ENCODE measurements at regions not wholly inside any gene's neighbourhood (a gene's known extent, or its start where the extent isn't known, plus 50 kb on each side); places are given as distances from the start of the nearest gene placed in this dataset.
A peak's percentile ranks its signal among the peaks of the same experiment; 100 is the strongest.

DNA sequence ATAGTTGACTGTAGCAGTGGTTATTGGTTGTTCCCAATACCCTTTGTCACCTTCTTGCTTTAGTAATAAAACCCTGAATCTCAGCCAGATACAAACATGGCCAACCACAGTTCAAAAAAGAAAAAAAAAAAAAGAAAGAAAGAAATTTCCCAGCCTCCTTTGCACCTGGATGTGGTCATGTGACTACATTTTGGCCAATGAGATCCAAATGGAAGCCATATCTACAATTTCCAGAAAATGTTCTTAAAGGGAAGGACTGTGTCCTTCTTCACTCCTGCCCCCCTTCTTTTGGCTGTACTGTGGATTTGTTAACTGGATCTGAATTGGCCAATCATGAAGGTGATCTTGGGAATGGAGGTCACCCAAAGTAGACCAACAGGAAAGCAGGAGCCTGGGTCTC, 141.9 kb downstream of the SOX9 start:
- no peak for DNase-seq

DNA sequence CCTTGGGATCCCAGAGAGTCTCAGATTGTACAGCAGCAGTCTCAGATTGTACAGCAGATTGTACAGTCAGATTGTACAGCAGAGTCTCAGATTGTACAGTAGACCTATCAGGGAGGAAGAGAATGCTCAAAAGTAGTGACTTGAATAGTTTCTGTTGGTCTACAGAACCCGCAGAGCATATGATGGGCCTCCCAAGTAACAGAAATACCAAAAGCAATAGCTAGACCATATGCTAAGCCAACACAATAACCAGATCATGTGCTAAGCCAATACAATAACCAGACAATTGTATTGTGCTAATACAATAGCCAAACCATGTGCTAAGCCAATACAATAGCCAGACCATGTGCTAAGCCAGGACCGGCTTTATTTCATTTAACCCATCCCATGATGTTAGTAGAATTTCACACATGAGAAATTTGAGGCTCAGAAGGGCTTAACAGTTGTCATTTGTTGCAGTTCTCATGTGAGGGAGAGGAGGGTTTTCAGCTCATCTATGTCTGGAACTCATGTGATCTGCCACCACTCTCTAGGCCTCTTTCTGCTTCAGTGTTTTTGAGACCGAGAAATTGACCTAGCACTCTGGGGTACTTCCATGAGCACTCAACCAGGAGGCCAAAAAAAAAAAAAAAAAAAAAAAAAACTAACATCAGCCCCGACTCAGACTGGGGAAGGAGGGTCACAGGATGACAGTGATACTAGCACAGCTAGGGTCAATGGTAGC, 144.0 kb downstream of the SOX9 start:
- no peak for DNase-seq

DNA sequence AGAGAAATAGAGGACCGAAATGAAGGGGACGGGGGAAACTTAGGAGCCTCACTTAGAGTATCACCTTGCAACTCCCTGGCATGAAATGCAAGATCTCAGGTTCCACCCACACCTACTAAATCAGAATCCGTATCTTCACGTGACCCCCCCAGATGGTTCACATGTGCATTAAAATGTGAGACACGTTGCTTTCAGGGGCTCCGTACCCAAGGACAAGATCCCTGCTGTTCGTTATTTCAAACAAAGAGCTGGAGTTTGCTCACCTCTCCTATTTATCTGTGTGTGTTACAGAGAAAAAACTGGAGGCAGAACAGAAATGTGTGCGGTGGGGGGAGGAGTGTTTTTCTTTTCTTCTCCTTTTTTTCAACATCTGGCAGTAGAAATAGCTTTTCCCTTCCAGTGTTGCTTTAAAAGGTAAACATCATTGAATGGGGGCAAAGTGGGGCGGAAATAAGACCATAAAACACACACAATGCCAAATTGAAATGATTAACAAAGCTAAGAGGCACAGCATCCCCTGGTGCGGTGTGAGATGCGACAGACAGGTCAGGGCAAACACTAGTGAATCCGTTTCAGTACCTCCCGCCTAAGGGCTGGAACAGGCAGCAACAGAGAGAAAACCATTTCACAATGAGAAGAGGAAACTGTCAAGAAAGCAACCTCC, 145.4 kb downstream of the SOX9 start:
- DNase-seq = peak; percentile 48

DNA sequence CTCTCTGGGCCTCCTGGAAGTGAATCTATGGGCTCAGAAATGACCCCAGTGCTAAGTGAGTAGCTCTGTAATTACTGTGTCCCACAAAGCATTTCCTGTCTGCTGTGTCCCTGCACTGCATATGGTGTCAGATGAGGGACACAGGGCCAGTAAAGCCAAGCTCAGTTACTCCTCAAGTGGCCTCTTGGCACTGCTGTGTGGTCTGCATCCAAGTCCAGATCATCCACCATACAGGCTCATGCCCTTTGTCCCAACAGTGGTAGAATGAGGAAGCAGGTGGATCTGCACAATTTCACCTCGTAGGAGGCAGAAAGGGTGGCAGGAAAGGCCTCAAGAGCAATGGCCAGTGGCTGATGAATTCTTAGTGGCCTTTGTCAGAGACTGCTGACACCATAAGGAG, 146.8 kb downstream of the SOX9 start:
- DNase-seq = no peak

DNA sequence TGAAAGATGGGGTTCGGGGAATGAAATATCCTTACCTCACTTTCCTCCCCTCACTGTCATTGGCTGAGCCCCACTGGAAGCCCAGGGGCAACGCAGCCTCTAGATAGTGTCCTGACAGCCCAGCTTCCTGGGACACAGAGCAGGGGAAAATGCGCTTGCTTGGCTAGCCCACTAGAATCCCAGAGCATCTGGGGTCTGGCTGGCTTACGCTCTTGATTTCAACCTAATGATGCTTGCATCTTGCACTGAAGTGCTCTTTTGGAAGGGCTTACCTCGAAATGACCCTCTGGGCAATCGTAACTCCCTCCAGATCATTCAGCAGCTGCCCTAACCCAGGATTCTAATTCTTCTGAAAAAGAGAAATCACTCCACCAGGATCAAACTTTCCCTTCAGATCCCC, 147.6 kb downstream of the SOX9 start:
- no peak for DNase-seq

DNA sequence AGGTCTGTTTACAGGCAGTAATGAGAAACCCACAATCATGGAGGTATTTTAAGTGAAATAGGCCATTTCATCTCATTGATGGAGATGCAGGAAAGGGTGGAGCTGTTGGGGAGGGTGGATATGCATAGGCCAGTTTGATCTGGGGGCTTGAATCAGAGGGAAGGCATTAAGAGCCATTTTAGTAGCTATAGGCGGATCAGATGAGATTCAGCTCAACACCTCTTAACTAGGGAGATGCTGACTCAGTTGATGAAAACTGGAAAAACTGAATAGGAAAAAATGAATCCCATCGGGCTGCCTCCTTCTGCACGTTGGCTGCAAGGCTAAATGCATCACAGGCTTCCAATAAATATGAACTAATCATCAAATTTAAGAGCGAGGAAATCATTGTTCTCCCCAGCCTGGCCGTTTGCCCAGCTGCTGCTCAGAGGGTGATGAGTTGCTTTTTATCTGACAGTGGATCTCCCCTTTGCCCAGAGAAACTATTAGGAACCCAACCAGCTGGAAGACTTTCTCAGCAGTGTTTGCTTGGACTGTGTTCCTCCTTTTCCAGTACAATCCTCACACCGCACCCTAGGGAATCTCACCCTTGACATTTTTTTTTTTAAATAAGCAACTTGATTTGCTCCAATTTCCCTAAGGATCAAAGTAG, 149.6 kb downstream of the SOX9 start:
- peak; percentile 63 for DNase-seq

DNA sequence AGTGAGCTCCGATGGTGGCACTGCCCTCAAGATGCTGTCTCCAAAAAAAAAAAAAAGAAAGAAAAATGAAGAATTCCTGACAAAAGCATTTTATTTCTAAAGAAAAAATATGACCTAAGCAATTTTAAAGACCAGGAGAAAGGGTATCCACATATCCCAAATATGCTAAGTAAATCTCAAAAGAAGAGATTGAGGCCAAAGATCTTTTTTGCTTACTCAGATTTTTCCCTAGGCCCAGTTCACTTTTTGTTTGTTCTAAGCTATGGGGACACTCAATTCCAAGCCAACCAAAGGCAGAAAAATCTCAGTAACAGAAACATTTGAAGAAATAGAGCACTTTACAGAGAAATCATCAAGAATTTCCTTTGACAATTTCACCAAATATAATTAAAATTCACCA, 150.8 kb downstream of the SOX9 start:
- no peak for DNase-seq

DNA sequence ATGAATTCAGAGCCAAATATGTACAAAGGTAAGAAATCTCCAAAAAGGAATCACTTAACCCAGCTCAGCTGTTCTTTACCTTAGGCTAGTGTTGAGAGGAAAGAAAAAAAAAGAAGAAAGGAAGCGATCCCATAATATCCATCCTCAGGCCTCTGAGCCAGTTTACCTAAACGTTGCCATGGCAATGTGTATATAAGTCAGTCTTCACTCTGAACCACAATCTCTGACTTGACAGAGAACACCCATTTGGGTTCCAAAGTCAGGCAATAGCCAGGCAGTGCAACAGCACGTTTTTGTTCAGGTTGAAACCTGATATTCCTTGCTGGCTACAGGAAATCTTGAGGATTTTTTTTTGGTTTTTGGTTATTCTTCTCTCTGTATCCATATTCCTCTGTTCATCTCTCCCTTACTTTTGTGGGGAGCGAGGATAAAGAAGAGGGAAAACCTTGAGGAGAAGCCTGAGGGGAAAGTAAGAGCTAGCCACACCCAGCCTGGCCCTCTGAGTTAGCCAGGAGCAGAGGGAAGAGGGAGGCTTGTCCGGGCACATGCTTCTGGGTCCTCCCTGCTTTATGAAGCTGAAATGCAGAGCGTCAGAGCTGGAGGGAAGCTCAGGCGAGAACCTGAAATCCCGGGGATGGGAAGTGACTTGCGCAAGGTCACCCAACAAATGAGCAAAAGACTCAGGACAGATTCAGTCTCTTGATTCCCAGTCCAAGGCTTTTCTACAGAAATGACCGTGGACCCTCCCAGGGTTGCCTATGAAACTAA, 152.7 kb downstream of the SOX9 start:
- peak; percentile 44 for DNase-seq

DNA sequence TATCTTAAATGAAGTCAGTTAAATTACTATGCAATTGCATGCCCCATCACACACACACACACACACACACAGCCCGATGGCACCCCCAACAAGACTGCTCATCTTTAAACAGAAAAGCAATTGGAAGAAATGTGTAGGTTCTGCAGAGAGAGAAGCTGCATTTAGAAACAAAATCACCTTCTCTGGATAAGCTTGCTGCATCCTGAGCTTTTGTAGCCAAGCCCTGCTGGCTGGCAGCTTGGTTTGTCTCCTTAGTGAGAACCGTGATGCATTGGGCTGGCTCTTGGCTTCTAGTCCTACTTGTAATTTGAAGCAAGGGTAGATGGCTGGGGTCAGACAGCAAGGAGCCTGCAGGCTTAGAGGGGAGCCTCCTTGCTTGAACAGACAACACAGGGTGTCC, 153.8 kb downstream of the SOX9 start:
- DNase-seq = no peak

DNA sequence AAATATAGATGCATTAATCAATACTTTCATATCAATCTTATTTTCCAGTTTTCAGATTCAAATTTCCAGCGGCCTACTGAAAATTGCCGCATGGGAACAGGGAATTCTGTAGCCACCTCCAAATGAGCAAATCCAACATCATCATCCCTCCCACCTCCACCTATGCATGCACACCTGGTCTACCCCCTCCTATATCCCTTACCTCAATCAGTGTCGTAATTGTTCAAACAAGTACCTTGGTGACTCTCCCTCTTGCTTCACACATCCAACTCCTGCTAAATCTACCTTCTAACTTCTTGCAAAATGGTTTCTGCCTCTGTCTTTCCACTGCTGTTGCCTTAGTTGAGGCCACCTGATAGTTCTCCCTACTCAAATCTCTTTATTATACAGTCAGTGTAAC, 160.1 kb downstream of the SOX9 start:
- DNase-seq = no peak

DNA sequence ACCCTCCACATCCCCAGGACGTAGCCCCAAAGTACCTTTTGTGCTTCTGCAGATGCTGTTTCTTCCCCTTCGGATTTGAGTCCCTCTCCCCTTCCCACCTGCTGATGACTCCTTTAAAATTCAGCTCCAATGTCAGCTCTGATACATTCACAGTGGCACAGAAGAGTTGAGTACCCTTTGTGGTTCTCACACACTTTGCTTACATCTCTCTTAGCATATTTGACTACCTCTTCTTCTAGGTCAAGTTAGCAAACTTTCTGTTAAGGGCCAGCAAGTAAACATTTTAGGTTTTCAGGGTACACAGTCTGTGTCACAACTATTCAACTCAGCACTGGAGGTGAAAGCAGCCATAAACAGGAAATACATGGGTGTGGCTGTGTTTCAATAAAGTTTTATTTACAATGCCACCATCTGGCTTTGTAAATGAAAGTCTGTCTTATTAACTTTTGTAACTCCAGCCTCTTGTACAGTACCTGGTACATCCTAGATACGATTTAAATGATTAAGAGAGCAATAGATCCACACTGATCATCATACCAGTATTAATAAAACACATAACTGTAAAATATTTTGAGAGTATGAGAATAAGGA, 161.7 kb downstream of the SOX9 start:
- DNase-seq = no peak

DNA sequence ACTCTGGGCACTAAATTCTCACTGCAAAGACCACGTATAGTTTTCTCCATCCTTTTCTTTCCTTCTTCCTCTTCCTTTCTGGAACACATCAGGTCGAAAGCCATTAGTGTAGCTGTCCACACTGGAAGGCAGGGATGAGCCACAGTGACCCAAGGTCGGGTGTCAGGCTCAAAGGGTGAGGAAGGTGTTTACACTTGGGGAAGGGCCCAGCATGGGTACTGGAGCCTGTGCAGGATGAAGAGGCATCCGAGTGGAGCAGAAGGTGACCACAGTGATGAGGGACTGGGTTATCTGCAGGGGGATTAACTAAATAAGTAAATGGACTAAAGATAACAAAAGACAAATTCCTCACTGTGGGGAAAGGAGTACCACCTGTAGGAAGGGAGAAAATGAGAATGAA, 164.0 kb downstream of the SOX9 start:
- DNase-seq = no peak

DNA sequence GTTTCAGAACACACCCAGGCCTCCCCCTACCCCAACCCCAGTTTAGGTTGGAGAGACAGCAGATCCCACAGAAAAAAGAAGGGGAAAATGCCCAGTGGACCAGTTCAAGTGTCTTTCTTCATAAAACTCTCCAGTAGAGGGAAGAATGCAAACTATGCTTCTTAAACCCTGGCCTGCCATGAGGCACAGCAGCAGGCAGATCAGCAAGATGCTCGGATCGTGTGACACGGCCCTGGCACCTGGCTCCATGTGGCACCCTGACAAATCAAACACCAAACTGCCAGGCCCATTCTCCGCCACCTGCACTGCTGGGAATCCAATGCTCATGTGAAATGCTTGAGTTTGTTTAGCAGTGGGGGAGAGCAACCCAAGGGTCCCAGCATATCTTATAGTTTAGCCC, 166.8 kb downstream of the SOX9 start:
- DNase-seq = no peak

DNA sequence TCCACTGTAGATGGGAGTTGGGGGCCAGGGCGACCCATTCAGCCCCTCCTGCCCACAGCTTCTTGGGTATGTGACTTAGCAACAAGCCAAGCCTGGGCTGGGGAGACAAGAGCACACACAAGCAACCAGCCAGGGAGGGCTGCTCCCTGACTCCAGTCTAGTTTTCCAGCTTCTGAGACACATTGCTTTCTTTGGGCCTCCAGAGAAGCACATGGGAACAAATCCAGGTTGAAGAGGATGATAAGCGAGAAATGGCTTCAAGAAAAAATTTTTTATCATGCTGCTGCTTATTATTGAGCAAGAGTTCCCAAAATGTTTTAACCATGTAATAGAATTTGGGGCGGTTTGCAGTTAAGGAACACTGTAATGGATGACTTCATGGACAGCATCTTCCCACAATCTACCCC, 173.7 kb downstream of the SOX9 start:
- no peak for DNase-seq

DNA sequence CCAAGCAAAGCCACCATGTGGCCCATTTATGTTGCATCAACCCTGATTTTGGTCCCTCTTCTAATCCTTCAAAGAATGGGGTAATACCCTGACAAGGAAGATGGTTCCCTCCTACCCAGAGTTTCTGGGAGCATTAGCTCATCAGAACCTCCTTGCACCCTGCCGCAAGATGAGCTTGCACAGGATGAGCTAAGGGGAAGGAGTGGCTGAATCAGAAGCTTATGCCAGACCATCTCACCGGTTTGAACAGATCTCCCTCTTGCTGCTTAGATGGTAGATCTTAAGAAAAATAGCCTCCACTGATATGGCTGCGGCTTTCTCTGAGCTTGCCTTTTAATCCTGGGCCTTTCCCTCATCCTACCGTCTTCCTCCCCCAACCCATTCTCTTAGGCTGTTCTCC, 175.1 kb downstream of the SOX9 start:
- DNase-seq = no peak

DNA sequence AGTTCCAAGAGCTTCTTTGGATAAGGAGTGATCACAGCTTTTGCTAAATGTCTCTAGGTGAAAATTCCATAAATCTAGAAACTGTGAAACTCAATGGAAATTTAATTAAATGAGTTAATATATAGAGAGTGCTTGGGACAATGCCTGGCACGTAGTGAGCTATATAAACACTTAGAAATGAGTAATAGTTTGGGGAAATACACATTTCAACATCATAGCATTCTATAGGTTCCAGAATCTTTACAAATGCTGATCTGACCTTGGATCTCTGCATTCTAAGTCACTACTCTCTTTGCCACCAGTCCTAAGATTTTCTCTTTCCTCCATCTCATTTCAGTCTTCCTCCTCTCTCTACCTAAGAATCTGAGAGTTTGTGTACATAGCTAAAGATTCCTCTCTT, 175.6 kb downstream of the SOX9 start:
- no peak for DNase-seq

DNA sequence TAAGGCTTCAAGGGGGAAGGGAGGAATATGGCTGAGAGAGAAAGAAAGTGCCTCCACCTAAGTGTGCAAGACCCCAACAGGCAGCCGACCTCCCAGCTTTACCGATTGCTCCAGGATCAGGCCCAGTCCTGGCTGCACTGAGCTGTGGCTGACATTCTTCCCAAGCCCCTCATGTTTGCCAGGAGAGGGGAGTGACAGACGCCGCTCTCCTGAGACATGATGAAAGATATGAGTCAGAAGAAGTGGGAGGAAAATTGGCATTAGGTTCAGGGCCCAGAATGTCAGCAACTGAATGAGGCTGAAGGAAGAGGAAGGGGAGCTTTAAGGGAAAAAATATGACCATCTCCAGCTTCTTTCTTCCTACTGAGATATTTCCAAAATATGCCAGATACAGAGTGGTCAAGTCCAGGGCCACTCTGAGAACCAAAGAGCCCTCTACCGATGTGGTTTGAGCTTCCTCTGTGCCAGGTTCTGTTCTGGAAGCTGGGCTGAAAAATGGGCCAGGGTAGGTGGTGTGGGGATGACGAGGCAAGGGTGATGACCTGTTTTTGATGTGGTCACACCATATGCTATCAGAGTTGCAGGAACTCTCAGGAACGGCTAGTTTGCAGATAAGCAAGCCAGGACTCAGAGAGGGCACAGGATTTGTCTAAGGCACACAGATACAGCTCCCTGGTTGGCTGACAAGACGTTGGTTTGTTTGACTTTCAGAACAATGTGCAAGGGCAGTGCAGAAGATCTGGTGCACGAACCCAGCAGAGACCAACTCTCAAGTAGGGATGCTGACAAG, 176.7 kb downstream of the SOX9 start:
- DNase-seq = no peak

DNA sequence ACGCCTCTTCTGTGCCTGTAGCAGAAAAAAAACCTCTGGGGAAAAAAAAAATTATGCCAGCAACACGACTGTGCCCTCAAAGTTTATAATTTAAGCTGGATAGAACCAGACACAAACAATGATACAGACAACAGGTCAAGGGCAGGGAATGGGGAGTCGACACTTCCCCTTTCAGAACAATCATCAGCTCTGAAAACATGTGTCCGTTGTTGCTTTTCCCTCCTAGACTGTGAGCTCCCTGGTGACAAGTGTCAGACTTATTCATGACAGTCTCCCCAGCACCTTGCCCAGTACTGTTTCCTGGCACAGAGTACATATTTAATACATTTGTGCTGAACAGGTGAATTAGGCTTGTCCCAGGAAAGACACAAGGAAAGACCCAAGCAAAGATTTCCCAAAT, 178.3 kb downstream of the SOX9 start:
- DNase-seq = no peak

DNA sequence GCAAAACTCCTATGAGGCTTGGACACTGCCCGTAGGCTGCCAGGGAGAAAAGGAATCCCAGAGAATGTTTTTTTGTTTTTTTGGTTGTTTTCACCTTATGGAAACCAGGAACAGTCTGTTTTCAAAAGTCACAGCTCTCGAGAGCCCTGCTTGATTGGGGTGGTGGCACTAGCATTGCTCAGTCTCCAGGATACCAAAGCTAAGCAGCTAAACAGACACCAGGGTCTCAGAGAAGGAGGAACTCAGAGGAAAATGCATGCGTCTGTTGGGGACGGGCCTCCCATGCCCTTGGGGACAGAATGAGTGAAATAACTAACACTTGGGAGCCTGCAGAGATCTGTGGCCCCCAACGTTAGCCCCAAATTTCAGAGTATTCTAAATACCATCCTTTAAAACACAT, 178.8 kb downstream of the SOX9 start:
- no peak for DNase-seq

DNA sequence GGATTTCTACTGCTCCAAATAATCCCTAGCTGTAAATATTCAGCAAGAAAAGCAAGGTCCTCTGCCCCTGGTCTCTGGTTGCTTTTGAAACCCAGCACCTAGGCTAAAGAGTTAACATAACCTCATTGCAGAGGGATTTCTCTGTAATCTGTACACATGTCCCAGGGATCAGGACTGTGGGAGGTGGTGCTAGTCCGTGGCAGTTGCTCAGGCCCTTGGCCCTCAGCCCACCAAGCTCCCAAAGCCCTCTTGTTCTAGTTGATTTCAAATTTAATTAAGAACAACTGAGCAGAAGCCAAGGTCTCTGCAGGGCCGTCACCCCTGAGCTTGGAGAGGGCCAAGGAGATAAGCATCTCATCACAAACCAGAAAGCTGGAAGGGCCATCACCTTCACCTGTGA, 181.1 kb downstream of the SOX9 start:
- no peak for DNase-seq

DNA sequence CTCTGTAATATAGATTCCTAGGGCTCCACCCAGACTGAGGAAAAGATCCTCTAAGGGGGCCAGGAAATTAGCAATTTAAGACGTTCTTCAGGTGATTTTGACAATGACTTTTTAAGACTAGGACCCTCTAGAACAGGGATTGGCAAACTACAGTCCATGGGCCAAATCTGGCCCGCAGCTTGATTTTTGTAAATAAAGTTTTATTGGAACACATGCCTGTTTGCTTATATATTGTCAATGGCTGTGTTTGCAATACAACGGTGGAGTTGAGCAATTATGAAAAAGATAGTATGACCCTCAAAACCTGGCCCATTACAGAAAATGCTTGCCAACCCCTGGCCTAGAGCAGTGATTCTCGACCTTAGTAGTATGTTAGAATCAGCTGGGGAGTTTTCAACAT, 181.9 kb downstream of the SOX9 start:
- no peak for DNase-seq
